IMR-90 (cell line): ENCODE measurements at regions not wholly inside any gene's neighbourhood (a gene's known extent, or its start where the extent isn't known, plus 50 kb on each side); places are given as distances from the start of the nearest gene placed in this dataset.

Experiments used
- ATAC-seq: fragments of 200-7000 bp; cut with Tn5 transposase; 2 replicates; pipeline ENCODE4 v1.9.1; 2020; ENCODE audit warnings: low read depth, mild to moderate bottlenecking, moderate library complexity
- BruUV-seq: library from RNA; stranded (reverse); fragments of 400-500 nt; replicated peaks from 2 replicates; lab custom pipeline; 2021; lab: Mats Ljungman, UMichigan
- CTCF ChIA-PET: fragments of 300-600 bp; formaldehyde crosslinking; extraction: SDS; loops from one replicate; lab custom pipeline; 2021; ENCODE audit warnings: antibody characterized with exemption; lab: Yijun Ruan, JAX
- POLR2A ChIA-PET: fragments of 300-600 bp; sonication (Branson Sonifier 250); formaldehyde crosslinking; loops from one replicate; lab custom pipeline; 2022; ENCODE audit warnings: antibody characterized with exemption; ENCODE audit not compliant: unreplicated experiment; lab: Charles Lee
- DNase-seq: peaks from one replicate; pipeline ENCODE4 v3.0.0; 2013
- H2AFZ ChIP-seq: replicated peaks from 2 replicates; pipeline ENCODE3; 2013; ENCODE audit warnings: low read length, mild to moderate bottlenecking; ENCODE audit not compliant: poor library complexity
- H2AK5ac ChIP-seq: 2 replicates; pipeline ENCODE4 v1.6.1; 2013; ENCODE audit warnings: low read depth, low read length, inconsistent platforms
- H2AK9ac ChIP-seq: replicated peaks from 2 replicates; pipeline ENCODE3; 2013; ENCODE audit warnings: mild to moderate bottlenecking, low read depth, low read length, moderate library complexity; ENCODE audit not compliant: poor library complexity
- H2BK120ac ChIP-seq: 2 replicates; pipeline ENCODE4 v1.6.1; 2013; ENCODE audit warnings: low read depth, low read length, inconsistent platforms
- H2BK15ac ChIP-seq: 3 replicates; pipeline ENCODE4 v1.6.1; 2013; ENCODE audit warnings: low read depth, low read length, inconsistent platforms
- H2BK20ac ChIP-seq: 2 replicates; pipeline ENCODE4 v1.6.1; 2013; ENCODE audit warnings: low read depth, mild to moderate bottlenecking, inconsistent platforms, low read length, moderate library complexity
- H2BK5ac ChIP-seq: 2 replicates; pipeline ENCODE4 v1.6.1; 2013; ENCODE audit warnings: mild to moderate bottlenecking, low read depth, low read length, inconsistent platforms; ENCODE audit not compliant: poor library complexity, severe bottlenecking
- H3K14ac ChIP-seq: replicated peaks from 2 replicates; pipeline ENCODE4 v1.6.1; 2013; ENCODE audit warnings: low read depth, low read length, inconsistent platforms
- H3K18ac ChIP-seq: 2 replicates; pipeline ENCODE4 v1.6.1; 2013; ENCODE audit warnings: low read depth, low read length, control low read depth
- H3K23ac ChIP-seq: 2 replicates; pipeline ENCODE4 v1.6.1; 2013; ENCODE audit warnings: low read depth, low read length, inconsistent platforms
- H3K27ac ChIP-seq: 2 replicates; pipeline ENCODE4 v1.5.1; 2013; ENCODE audit warnings: mild to moderate bottlenecking, control low read depth, low read length; ENCODE audit not compliant: insufficient read depth
- H3K27me3 ChIP-seq: 2 replicates; pipeline ENCODE4 v1.6.1; 2013; ENCODE audit warnings: low read length; ENCODE audit not compliant: control insufficient read depth, insufficient read depth
- H3K36me3 ChIP-seq: 2 replicates; pipeline ENCODE4 v1.6.1; 2013; ENCODE audit warnings: low read length, mixed read lengths; ENCODE audit not compliant: control insufficient read depth, insufficient read depth
- H3K4ac ChIP-seq: 2 replicates; pipeline ENCODE4 v1.6.1; 2013; ENCODE audit warnings: low read depth, low read length, inconsistent platforms
- H3K4me1 ChIP-seq: 2 replicates; pipeline ENCODE4 v1.6.1; 2013; ENCODE audit warnings: low read length, mixed read lengths; ENCODE audit not compliant: control insufficient read depth, insufficient read depth
- H3K4me2 ChIP-seq: 2 replicates; pipeline ENCODE4 v1.6.1; 2013; ENCODE audit warnings: low read depth, mild to moderate bottlenecking, control low read depth, low read length, moderate library complexity
- H3K4me3 ChIP-seq: 2 replicates; pipeline ENCODE4 v1.5.1; 2013; ENCODE audit warnings: low read depth, mild to moderate bottlenecking, control low read depth, low read length, moderate library complexity; ENCODE audit not compliant: insufficient read depth
- H3K56ac ChIP-seq: 2 replicates; pipeline ENCODE4 v1.6.1; 2013; ENCODE audit warnings: low read length, inconsistent platforms; ENCODE audit not compliant: insufficient read depth; ENCODE audit errors: extremely low read depth
- H3K79me1 ChIP-seq, 2 experiments: 2 replicates each; pipeline ENCODE4 v1.6.1; 2013; ENCODE audit warnings: low read length in 2 of 2, inconsistent platforms in 1 of 2, low read depth in 1 of 2
- H3K9ac ChIP-seq: 2 replicates; pipeline ENCODE4 v1.6.1; 2013; ENCODE audit warnings: low read depth, low read length, control low read depth
- H3K9me1 ChIP-seq: 2 replicates; pipeline ENCODE4 v1.6.1; 2013; ENCODE audit warnings: low read length, inconsistent platforms; ENCODE audit not compliant: insufficient read depth
- H3K9me3 ChIP-seq: 2 replicates; pipeline ENCODE4 v1.6.1; 2013; ENCODE audit warnings: low read length; ENCODE audit not compliant: control insufficient read depth, insufficient read depth
- H4K20me1 ChIP-seq: 2 replicates; pipeline ENCODE4 v1.6.1; 2013; ENCODE audit warnings: low read length, inconsistent platforms; ENCODE audit not compliant: insufficient read depth
- H4K5ac ChIP-seq: 2 replicates; pipeline ENCODE4 v1.6.1; 2013; ENCODE audit warnings: mild to moderate bottlenecking, low read depth, low read length, control low read depth
- H4K8ac ChIP-seq, 2 experiments: 2 replicates each; pipeline ENCODE4 v1.6.1; 2013; ENCODE audit warnings: low read depth in 2 of 2, low read length in 2 of 2, control low read depth in 1 of 2, inconsistent platforms in 1 of 2
- H4K91ac ChIP-seq: 2 replicates; pipeline ENCODE4 v1.6.1; 2013; ENCODE audit warnings: low read depth, low read length, inconsistent platforms; ENCODE audit not compliant: insufficient read depth
- CEBPB ChIP-seq: IDR thresholded peaks from 2 replicates; pipeline ENCODE4 v1.6.1; 2012; ENCODE audit warnings: low read depth, low read length, improper control_type of control experiment
- CHD1 ChIP-seq: IDR thresholded peaks from 2 replicates; pipeline ENCODE4 v1.6.1; 2012; ENCODE audit warnings: low read depth, low read length, improper control_type of control experiment
- ELK1 ChIP-seq: fragments of 150-350 bp; IDR thresholded peaks from 2 replicates; pipeline ENCODE4 v1.6.1; 2016; ENCODE audit warnings: low read depth, mild to moderate bottlenecking, low read length, moderate library complexity, borderline replicate concordance
- MAFK ChIP-seq: IDR thresholded peaks from 2 replicates; pipeline ENCODE4 v1.6.1; 2012; ENCODE audit warnings: low read depth, low read length, improper control_type of control experiment
- MAZ ChIP-seq: IDR thresholded peaks from 2 replicates; pipeline ENCODE4 v1.6.1; 2012; ENCODE audit warnings: low read depth, mild to moderate bottlenecking, low read length, improper control_type of control experiment, moderate library complexity, borderline replicate concordance
- NFE2L2 ChIP-seq: fragments of 150-350 bp; IDR thresholded peaks from 2 replicates; pipeline ENCODE4 v1.6.1; 2016; ENCODE audit warnings: low read depth, mild to moderate bottlenecking, low read length
- POLR2A ChIP-seq: IDR thresholded peaks from 2 replicates; pipeline ENCODE4 v1.6.1; 2012; ENCODE audit warnings: mild to moderate bottlenecking, low read depth, low read length
- RCOR1 ChIP-seq: IDR thresholded peaks from 2 replicates; pipeline ENCODE4 v1.6.1; 2012; ENCODE audit warnings: mild to moderate bottlenecking, low read length, improper control_type of control experiment; ENCODE audit not compliant: insufficient replicate concordance
- RFX5 ChIP-seq: IDR thresholded peaks from 2 replicates; pipeline ENCODE4 v1.8.0; 2012; ENCODE audit warnings: low read depth, mild to moderate bottlenecking, low read length, moderate library complexity
- SMC3 ChIP-seq: fragments of 150-350 bp; IDR thresholded peaks from 2 replicates; pipeline ENCODE4 v1.6.1; 2016; ENCODE audit warnings: low read depth, mild to moderate bottlenecking, antibody characterized with exemption, low read length, moderate library complexity
- USF2 ChIP-seq: fragments of 150-350 bp; IDR thresholded peaks from 2 replicates; pipeline ENCODE4 v1.6.1; 2017; ENCODE audit warnings: mild to moderate bottlenecking, antibody characterized with exemption, low read length, low read depth
- whole genome bisulfite sequencing, 2 experiments: methylation state at CpG; one replicate each; pipeline versions ENCODE4 v1.1.5 to v1.1.7; 2013; ENCODE audit warnings: missing lambda C conversion rate in 2 of 2; ENCODE audit not compliant: insufficient read length in 1 of 2; ENCODE audit errors: extremely low coverage in 2 of 2; 5-methylcytosine and 5-hydroxymethylcytosine counted together
- dilution Hi-C: fragments of 300-500 bp; cut with HindIII; formaldehyde crosslinking; loops from one replicate; pipeline ENCODE4 v1.14.3; 2018; ENCODE audit warnings: low sequenced_read_pairs; ENCODE audit not compliant: unreplicated experiment
- in situ Hi-C: fragments of 300-500 bp; cut with MboI; formaldehyde crosslinking; loops from 3 replicates; pipeline ENCODE4 v1.14.3; 2019; ENCODE audit warnings: low sequenced_read_pairs, inconsistent platforms, mixed read lengths
- intact Hi-C: fragments of 100-400 bp; cut with micrococcal nuclease; formaldehyde crosslinking; loops from 2 replicates; pipeline ENCODE4 v1.10.0; 2022

- TF ChIP-seq MAZ (no peak), RFX5 (no peak), SMC3 (no peak), MAFK (no peak), ELK1 (no peak), CHD1 (no peak), POLR2A (no peak), NFE2L2 (no peak), CEBPB (no peak), USF2 (no peak), RCOR1 (no peak)
These were observed 199.8 kb downstream of the RTL9 start for GRCh38 chrX:110558406-110558805.

More at GRCh38 chrX:110558406-110558805, 199.8 kb downstream of the RTL9 start:
- Histone ChIP-seq H3K4me3 (no peak overlapping the region), H2AK5ac (no peak overlapping the region), H4K20me1 (no peaks in the 10 kb centered on the region), H2AFZ (no peak overlapping the region), H3K4ac (no peak overlapping the region), H2BK15ac (no peak overlapping the region), H3K23ac (no peak overlapping the region), H3K56ac (no peak overlapping the region), H3K18ac (no peak overlapping the region), H3K27me3 (no peaks in the 10 kb centered on the region), H3K9me1 (no peaks in the 10 kb centered on the region), H4K91ac (no peak overlapping the region), H2AK9ac (no peak overlapping the region), H3K27ac (no peak overlapping the region), H3K79me1 (no peaks in the 10 kb centered on the region), H3K4me1 (no peaks in the 10 kb centered on the region), H2BK120ac (no peak overlapping the region), H2BK5ac (no peak overlapping the region), H4K5ac (no peak overlapping the region), H4K8ac (no peak overlapping the region), H3K9ac (no peak overlapping the region), H3K4me2 (no peak overlapping the region), H3K36me3 (no peaks in the 10 kb centered on the region), H3K14ac (no peak overlapping the region), H3K9me3 (peaks cover 6% of the 10 kb centered on the region; the same call in 1 of the 2 replicates), H2BK20ac (no peak overlapping the region)
- DNase-seq (no peak), ATAC-seq (no peak)
- intact Hi-C loops (no loop called here), in situ Hi-C loops (no loop called here), dilution Hi-C loops (no loop called here)
- BruUV-seq, result no TSS peak
- ChIA-PET POLR2A (no interaction called here), CTCF (no interaction called here)
- WGBS, 2 experiments, result no CpG with 5 or more reads among the region's 16 CpGs
